ENCODE measurements at regions not wholly inside any gene's neighbourhood (a gene's known extent, or its start where the extent isn't known, plus 50 kb on each side); places are given as distances from the start of the nearest gene placed in this dataset.
A peak's percentile ranks its signal among the peaks of the same experiment; 100 is the strongest.

- Histone ChIP-seq H3K36me3 (no peaks in the 10 kb centered on the region), H3K4me3 (ENCODE audit: low read depth, low read length) (no peak overlapping the region), H3K4me1 (peaks cover 32% of the 10 kb centered on the region), H3K27me3 (no peaks in the 10 kb centered on the region), H3K9me3 (no peaks in the 10 kb centered on the region)
- DNase-seq, result no peak
- TF ChIP-seq, protein P1, sequence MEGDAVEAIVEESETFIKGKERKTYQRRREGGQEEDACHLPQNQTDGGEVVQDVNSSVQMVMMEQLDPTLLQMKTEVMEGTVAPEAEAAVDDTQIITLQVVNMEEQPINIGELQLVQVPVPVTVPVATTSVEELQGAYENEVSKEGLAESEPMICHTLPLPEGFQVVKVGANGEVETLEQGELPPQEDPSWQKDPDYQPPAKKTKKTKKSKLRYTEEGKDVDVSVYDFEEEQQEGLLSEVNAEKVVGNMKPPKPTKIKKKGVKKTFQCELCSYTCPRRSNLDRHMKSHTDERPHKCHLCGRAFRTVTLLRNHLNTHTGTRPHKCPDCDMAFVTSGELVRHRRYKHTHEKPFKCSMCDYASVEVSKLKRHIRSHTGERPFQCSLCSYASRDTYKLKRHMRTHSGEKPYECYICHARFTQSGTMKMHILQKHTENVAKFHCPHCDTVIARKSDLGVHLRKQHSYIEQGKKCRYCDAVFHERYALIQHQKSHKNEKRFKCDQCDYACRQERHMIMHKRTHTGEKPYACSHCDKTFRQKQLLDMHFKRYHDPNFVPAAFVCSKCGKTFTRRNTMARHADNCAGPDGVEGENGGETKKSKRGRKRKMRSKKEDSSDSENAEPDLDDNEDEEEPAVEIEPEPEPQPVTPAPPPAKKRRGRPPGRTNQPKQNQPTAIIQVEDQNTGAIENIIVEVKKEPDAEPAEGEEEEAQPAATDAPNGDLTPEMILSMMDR (IDR thresholded peaks at IDR 0.05; ENCODE audit: low read depth, low read length), result no peak
Measured at GRCh38 chr9:134552349-134552990, 89.1 kb upstream of the COL5A1 start.

DNA sequence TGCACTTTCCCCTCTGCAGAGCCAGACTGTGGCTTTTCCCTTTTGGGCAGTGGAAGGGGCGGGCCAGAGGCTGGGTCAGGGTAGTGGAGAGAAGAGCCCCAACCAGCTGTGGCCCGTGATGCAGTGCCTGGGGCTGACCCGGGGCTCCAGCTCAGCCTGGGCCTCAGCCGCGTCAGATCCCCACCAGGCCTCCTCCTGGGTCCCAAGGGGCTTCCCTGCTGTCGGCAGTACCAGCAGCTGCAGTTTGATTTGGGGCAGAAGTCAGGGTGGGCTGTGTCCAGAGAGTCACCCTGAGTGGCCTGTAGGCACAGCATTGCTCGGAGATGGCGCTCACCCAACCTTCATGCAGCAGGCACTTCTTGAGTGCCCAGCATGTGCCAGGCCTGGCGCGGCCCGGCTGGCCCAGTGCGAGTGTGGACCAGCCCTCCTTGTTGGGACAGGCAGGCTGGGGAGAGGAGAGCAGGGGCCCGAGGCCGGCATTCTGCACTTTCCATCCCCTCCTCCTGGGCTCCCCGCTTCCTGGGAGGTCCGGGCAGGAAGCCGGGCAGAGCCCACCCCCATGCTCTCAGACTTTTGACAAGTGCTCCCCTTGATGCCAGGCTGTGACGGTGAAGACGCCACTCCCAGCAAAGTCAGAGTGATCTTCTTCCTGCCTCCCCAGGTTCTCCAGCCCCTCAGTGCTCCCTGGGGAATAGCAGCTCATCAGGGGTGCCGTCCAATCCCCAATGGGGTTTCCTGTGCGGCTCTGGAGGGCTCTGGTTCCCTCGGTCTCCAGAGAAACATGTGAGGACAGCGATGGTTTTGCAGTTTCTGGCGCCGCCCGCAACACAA lies 88.3 kb upstream of the COL5A1 start:
- peak; percentile 91 for DNase-seq
- H3K36me3 ChIP-seq, result no peaks in the 10 kb centered on the region
- peaks cover 27% of the 10 kb centered on the region for H3K4me1 ChIP-seq
- H3K9me3 ChIP-seq, result no peaks in the 10 kb centered on the region
- no peaks in the 10 kb centered on the region for H3K27me3 ChIP-seq
- H3K4me3 ChIP-seq (ENCODE audit: low read depth, low read length), result no peak overlapping the region
- TF ChIP-seq, protein P1 (IDR thresholded peaks at IDR 0.05; ENCODE audit: low read depth, low read length), result no peak

- Histone ChIP-seq H3K4me1 (peaks cover 27% of the 10 kb centered on the region), H3K4me3 (ENCODE audit: low read depth, low read length) (no peak overlapping the region), H3K9me3 (no peaks in the 10 kb centered on the region), H3K27me3 (no peaks in the 10 kb centered on the region), H3K36me3 (no peaks in the 10 kb centered on the region)
- TF ChIP-seq, protein P1 (IDR thresholded peaks at IDR 0.05; ENCODE audit: low read depth, low read length), result no peak
- DNase-seq, result no peak
Measured at GRCh38 chr9:134553996-134554372, 87.6 kb upstream of the COL5A1 start.

DNA sequence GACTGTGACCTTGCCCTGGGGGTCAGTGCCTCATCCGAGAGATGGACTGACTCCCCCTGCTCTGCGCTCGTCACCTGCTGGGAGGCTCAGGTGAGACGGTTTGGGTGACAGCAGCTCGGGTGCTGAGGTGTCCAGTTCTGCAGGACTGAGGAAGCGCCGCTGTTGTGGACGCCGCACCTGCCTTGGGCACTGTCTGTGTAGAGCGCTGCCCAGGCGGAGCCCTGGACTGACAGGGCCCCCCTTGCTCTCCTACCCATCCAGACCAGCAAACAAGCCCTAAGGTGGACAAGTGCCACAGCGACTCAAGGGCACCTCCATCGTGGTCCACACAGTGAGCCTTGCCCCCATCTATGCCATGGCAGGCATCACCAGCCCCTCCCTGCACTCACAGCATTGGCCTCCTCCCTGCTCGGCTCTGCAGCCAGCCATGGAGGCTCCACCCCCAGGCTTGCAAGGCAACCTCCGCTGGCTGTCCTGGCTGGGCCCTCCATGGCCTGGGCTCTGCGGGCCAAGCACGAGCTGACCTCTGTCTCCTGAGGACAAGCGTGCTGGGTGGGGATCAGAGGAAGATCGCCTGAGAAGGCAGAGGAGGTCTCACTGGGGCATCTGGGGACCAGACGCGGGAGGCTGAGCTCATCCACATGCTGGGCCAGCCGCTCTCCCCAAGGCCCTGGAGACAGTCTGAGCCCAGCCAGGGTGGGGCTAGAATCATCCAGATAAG lies 87.1 kb upstream of the COL5A1 start:
- peaks cover 27% of the 10 kb centered on the region for H3K4me1 ChIP-seq
- no peak overlapping the region for H3K4me3 ChIP-seq (ENCODE audit: low read depth, low read length)
- H3K27me3 ChIP-seq, result no peaks in the 10 kb centered on the region
- TF ChIP-seq, protein P1 (IDR thresholded peaks at IDR 0.05; ENCODE audit: low read depth, low read length), result no peak
- H3K36me3 ChIP-seq, result no peaks in the 10 kb centered on the region
- peak; percentile 68 for DNase-seq
- H3K9me3 ChIP-seq, result no peaks in the 10 kb centered on the region

DNA sequence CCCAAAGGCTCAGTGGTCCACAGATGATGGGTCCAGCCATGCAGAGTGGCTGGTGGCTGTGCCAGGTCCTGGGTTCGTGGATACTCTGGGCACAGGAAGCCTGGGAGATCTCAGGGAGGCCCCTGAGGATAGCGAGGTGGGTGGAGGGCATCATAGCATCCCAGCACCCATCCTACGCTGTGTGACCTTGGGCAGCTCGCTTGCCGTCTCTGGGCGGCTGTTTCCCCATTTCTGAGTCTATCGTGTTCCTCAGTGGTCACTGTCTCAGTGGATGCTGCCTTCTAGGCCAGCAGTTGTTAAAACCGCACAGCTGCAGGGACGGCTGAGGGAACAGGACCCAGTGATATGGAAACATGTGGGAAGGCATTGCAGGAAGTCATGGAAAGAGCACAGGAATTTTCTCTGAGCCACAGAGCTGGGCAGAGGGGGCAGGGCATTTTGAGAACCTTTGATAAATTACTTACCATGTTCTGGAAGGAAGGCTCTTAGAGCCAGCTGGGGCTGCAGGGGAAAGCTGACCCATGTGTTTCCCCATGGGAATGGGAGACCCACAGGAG lies 86.4 kb upstream of the COL5A1 start:
- no peak overlapping the region for H3K4me3 ChIP-seq (ENCODE audit: low read depth, low read length)
- peaks cover 27% of the 10 kb centered on the region for H3K4me1 ChIP-seq
- TF ChIP-seq, protein P1 (IDR thresholded peaks at IDR 0.05; ENCODE audit: low read depth, low read length), result no peak
- H3K9me3 ChIP-seq, result no peaks in the 10 kb centered on the region
- no peak for DNase-seq
- no peaks in the 10 kb centered on the region for H3K36me3 ChIP-seq
- H3K27me3 ChIP-seq, result no peaks in the 10 kb centered on the region
